DOHH2 (cell line): ENCODE measurements at regions not wholly inside any gene's neighbourhood (a gene's known extent, or its start where the extent isn't known, plus 50 kb on each side); places are given as distances from the start of the nearest gene placed in this dataset.

ENCODE experiments used
- CTCF ChIP-seq: fragments of 200-600 bp; sonication (generic); IDR thresholded peaks from one replicate; pipeline ENCODE4 v1.5.1; 2014; ENCODE audit warnings: antibody characterized with exemption, mild to moderate bottlenecking, low read depth, low read length; ENCODE audit not compliant: poor library complexity, severe bottlenecking
- EZH2phosphoT487 ChIP-seq: fragments of 200-600 bp; sonication (generic); IDR thresholded peaks from 2 replicates; pipeline ENCODE4 v1.6.1; 2017; ENCODE audit warnings: borderline replicate concordance, mild to moderate bottlenecking, antibody characterized with exemption, low read length, moderate library complexity, mixed read lengths

- TF ChIP-seq CTCF (no peak), EZH2phosphoT487 (no peak)
Measured at GRCh38 chr4:85113706-85114105, 147.2 kb upstream of the WDFY3 start.
